GM18868 (cell line): ENCODE measurements at regions not wholly inside any gene's neighbourhood (a gene's known extent, or its start where the extent isn't known, plus 50 kb on each side); places are given as distances from the start of the nearest gene placed in this dataset.
"Not testable (repeated sequence)": the region's sequence is repeated elsewhere in the genome, so short reads cannot be mapped to it uniquely, and the experiment has no call there.

Experiments
- ATAC-seq: cut with Tn5 transposase; IDR thresholded peaks from one replicate; pipeline ENCODE4 v1.9.1; 2021; ENCODE audit warnings: mild to moderate bottlenecking, moderate library complexity; ENCODE audit not compliant: unreplicated experiment

DNA sequence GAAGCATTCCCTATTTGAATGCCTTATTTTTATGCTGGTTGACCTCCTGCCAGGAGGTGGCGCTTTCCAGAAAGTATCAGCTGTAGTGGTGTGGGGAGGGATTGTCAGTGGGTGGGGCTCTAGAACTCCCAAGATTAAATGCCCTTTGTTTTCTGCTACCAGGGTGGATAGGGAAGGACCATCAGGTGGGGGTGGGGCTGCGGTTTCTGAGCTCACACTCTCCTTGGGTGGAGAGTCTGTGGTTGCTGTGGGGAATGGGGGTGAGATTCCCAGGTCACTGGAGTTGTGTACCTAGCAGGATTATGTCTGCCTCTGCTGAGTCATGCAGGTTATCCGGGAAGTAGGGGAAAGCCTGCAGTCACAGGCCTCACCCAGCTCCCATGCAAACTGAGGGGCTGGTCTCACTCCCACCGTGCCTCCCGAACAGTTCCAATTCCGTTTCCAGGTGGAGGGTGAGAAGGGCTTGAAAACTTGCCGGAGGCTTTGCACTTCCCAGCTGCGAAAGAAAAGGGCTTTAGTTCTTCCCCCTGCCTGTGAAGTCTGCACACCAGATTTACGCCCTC is 68.3 kb downstream of the ALG10B start:
- no peak for ATAC-seq

DNA sequence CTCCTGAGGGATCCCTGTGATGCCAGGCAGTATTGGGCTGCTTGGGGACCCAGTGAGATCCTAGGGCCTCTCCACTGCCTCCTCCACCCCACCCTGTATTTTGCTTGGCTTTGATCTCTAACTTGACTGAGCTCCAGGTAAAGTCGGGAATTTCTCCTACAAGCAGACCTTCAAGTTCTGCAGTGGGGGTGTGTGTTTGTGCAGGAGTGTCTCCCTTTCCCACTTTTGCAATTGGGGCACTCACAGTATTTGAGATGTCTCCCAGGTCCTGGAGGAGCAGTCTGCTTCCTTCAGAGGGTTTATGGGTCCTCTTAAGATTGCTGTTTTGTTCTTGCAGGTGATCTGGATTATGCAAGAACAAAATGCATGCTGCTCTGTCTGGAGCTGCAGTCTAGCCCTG is 68.9 kb downstream of the ALG10B start:
- ATAC-seq: no peak

DNA sequence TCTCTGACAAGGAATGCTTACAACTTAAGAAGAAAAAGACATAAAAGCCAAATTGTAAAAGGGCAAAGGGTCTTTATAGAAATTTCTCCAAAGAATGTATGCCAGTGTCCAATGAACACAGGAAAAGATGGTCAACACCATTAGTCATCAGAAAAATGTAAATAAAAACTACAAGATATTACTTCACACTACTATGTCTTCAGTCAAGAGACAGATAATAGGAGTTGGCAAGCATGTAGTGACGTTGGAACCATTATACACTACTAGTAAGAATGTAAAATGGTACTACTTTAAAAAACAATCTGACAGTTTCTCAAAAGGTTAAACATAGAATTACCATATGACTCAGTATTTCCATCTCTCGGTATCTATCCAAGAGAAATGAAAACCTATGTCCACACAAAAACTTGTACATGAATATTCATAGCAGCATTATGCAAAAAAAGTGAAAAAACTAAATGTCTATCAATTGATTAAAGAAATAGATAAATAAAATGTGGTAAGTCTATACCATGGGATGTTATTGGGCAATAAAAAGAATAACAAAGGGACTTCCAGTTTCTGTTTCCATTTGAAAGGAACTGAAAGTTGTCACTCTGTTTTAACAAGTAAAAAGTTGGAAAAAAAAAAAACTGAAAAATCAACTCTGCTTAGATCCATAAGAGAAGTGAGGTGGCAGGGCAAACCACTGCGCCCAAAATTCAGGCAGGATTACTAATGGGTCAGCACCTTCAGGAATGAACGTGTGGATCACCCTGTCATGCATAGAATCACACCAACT is 69.8 kb downstream of the ALG10B start:
- ATAC-seq: peak; percentile 82

DNA sequence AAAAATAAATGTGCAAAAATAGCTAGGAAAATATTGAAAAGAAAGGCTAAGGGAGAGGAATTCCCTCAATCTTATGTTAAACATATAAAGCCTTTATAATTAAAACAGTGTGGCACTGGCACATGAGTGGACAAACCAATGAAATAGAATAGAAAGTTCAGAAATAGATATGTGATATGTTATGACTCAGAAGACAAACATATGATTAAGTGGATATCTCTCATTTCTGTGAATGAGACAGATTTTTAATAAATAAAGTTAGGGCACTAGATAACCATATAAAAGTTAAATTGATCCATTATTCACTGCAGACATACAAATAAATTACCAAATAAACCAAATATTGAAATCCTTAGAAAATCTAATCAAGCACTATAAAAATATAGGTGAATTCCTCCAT is 73.0 kb downstream of the ALG10B start:
- ATAC-seq: no peak

DNA sequence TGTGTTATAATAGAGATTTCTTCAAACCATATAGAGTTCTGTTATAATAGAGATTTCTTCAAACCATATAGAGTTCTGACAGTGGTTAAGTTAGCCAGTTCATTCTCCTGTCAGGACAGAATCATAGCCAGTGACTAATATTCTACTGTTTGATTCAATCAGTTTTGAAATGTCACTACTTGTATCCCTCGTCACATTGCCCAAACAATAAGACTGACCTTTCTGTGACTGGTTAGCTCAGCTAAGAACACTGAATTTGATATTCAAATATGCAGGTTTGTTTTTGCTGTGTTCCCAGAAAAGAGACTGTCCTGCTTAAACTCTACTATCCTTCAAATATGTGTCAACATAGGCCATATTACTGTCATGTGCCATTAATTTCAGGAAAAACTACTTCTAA is 74.4 kb downstream of the ALG10B start:
- no peak for ATAC-seq

DNA sequence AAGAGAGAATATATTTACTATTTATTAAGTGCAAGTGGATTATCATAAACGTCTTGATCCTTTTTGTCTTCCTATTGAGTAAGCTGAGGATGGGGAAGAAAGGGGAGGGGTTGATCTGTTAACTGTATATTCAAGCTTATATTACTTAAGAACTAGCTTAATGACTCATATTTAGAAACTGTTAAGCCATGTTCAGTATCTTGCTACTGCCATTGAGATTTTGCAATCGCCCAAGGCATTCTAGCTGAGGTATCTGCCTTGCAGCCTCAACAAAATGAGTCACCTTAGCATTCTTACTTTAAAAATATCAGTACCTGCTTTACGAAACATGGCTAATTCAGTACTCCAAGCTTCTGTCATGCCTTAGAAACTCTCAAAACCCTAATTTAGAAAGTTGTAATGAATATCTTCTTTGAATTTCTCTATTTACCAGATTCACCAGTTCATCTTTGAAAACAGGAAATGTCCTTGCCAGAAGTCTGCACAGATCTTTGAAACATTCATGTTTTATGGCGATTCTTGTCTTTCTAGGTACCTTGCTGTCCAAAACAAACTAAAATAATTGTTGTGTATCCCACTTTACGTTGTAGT is 76.1 kb downstream of the ALG10B start:
- peak; percentile 69 for ATAC-seq

DNA sequence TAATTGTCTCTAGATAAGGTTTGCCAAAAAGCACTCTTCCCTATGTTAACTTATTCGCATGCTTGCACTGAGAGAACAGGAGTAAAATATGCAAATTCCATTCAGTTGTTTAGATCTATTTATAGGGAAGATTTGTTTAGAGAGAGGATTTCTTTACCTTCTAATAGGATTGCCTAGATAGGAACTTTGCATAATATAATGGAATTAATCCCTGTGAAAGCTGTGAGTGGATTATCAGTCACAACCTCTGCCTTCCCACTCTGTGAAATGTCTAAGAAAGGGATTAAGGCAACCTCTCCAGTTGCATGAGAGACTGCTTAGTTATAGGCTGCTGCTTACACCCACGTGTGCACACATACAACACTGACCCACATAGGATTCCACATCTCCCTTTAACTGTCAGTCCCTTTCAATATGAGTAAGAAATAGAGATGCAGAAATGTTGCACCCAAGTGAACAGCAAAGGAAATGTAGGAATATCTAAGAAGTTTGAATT is 83.2 kb downstream of the ALG10B start:
- no peak for ATAC-seq

DNA sequence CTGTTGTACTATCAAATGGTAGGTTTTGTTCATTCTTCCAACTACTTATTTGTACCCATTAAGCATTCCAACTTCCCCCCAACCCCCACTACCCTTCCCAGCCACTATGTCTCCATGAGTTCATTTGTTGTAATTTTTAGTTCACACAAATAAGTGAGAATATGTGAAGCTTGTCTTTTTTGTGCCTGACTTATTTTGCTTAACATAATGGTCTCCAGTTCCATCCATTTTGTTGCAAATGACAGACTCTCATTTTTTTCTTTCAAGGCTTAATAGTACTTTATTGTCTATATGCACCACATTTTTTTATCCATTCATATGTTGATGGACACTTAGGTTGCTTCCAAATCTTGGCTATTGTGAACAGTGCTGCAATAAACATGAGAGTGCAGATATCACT is 86.2 kb downstream of the ALG10B start:
- no peak for ATAC-seq

DNA sequence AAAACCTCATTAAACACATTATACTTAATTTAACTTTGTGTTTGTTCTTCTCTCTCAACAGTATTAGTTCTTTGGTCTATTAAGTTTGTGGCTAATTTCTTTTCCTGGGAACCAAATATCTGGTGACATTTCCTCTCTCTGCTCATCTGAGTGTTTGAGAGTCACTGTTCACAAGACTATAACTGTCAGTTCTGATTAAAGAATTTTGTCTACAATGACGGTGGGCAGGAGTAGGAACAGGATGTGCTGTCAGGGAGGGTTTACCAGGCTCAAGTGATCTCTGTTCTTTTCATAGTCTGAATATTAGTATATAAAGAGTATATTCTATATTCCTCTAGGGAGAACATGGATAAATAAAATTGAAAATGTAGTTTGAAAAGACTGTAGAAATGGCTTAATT is 92.9 kb downstream of the ALG10B start:
- ATAC-seq: no peak

DNA sequence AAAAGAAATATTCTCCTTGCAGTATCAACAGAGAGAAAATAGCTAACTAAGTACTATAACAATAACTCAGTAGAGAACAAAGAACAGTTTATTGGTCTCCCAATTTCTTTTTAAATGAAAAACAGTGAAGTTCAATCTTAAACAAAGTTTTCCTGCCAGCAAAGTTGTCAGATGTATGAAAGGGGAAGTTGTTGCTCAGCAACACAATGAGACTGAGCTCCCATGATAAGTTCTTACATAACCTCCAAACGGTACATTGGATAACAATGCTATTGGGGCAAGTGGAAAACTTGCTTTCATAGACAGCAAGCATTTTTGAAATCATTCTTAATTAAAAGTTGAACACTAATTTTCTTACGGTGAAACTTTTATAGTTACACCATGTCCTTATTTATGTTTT is 94.9 kb downstream of the ALG10B start:
- ATAC-seq: no peak

DNA sequence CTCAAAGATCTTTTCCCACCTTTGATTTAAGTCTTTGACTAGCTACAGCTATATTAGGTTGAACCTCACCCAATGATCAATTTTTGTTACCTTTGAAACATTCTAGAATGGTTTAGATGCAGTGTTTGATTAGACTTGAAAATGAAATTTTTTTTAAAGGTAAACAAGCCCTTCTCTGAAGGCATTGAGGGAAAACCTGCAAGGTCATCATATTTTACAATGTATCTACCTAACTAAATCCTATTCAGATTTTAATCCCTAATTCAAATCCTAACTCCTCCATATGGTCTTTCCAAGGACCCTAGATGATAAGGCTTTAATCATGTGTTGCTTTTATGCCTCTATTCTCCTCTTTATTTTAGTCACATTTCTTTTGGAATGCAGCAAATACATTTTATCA is 95.4 kb downstream of the ALG10B start:
- no peak for ATAC-seq

DNA sequence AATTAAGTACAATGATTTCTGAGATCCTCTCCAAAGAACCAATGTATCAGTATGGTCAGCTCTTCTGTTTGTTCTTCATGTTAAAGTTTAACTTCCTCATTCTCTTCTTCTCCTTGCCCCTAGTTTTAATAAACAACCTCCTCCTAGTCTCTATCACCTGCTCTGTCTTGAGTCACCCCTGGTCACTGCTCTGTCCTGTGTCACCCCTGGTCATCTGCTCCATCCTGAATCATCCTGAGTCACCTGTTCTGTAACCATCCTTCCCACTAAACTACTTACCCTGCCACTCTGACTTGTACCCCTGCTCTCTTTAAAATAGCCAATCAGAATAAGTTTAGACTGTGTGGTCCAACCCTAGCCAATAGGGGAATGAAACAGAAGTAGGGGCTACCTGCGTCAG is 100.5 kb downstream of the ALG10B start:
- no peak for ATAC-seq

DNA sequence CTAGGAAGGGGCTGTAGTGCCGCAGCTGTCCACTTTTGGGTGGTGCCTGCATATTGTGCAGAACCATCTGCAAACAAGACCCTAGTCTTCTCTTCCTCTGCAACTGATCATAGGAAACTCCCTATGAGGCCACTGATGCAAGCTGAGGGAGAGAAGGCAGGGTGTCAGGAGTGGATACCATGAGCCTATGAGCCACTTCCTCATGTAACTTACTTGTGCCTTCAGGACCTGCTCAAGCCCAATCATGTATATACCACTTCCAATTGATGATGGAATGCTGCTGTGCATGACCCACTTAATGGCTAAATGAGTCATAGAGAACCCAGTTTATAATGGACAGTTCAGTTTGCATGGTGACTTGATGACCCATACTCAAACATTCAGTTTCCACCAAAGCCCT is 107.9 kb downstream of the ALG10B start:
- no peak for ATAC-seq

DNA sequence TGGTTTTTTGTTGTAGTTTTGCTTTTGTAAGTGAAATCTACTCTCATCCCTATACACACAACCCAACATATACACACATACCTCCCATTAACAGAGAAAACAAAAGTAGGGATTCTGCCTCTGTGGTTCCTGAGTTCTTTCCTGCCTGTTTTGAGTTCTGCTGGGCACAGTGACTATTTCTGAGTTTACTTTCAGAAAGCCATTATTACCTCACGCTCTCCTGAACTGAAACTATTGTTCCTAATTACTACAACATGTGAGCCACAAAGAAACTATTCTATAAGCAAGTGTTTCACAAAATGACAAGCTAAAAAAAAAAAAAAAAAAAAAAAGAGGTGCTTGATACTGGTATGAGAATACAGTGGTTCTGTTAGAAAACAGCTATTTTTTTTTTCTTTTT is 110.9 kb downstream of the ALG10B start:
- no peak for ATAC-seq

DNA sequence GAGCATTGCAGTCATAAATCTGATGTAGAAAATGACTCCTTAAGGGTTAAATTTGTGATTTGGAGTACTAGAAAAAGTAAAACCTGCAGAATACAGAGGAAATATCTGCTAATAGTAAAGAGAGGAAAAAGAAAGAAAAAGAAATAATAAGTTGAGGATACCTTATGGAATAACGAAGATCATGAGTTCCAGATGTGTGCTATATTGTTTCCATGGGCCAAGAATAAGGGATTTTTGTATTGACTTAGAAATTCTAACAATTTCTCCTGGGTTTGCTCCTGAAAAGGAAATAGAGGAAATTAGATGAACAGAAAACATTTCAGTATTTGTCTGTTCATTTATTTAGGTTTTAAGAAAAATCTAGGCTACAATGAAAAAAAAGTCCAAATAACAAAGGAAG is 115.3 kb downstream of the ALG10B start:
- no peak for ATAC-seq

DNA sequence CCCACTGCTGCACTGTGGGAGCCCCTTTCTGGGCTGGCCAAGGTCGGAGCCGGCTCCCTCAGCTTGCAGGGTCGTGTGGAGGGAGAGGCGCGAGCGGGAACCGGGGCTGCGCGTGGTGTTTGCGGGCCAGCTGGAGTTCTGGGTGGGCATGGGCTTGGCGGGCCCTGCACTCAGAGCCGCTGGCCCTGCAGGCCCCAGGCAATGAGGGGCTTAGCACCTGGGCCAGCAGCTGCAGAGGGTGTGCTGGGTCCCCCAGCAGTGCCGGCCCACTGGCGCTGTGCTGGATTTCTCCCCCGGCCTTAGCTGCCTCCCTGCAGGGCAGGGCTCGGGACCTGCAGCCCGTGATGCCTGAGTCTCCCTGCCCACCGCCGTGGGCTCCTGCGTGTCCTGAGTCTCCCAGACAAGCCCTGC is 125.3 kb downstream of the ALG10B start:
- ATAC-seq: not testable (repeated sequence)

DNA sequence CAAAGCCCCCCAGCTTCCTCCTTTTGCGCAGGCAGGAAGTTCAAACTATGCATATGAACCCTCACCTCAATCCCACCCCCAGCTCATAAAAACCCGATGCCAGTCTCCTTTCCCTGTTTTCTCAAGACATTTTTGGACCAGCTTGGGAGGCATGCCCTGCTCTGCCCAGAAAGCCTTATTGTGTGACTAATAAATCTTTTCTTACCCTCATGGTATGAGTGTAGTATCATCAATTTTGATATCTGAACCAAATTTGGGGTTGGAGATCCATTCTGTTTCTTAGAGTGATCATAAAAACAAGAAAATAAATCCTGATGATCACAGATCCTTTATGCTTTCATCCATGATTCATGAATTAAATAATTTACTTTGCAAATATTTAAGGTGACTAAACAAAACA is 128.5 kb downstream of the ALG10B start:
- no peak for ATAC-seq

DNA sequence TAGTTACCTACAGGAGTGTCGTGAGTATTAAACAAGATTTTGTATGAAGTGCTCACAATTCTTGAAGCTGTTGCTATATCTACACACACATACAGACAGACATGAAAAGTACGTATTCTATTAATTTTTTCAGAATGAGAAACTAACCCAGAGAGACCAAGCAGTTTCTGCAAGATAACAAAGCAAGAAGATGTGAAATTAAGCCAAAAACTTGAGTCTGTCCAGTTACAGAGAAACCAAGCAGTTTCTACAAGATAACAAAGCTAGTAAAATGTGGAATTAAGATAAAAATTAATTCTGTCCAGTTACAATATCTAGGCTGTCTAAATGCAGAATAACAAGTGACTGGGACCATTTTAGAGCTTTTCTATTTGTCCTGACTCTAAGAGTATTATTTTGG is 132.4 kb downstream of the ALG10B start:
- no peak for ATAC-seq

DNA sequence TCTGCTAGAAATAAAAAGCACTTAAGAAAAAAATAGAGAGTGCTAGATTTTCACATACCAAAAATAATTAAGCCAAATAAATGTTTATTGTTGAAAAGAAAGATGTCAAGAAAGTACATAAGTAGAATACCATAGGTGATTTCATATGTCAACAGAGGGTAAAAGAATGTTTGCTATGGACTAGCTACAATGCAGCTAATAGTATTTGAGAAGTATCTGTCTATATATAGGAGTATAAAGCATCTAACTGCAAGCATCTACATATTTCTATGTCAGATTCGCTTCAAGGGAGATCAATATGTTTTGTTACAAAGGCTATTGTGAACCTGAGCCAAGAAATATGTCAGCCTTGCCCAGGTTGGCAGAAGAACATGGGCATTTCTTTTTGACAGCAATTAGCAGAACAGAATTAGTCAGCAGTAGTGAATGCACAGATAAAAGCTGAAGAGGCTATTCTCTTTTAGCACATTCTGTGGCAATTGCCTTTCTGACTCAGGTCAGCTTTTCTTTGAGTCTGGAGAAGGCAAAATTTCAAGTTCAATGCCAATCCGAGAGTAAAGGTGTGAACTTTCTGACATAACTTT is 140.1 kb downstream of the ALG10B start:
- ATAC-seq: no peak

DNA sequence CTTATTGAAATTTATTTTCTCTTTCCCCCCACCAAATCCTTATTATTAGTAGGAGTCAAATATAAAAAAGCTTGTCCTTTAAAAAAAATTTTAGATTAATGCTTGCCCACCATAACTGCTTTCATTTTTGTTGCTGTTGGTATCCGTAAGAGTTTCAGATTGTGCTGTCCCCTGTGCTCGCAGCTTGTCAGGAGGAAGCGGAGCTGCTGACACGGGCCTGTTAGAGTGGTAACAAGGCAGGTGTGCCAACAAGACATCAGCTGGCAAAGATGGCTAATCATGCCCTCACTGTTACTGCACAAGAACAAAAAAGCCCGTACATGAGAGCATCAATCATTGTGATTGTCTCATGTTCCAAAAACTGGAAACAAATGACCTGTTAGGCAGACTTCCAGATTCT is 148.4 kb downstream of the ALG10B start:
- ATAC-seq: no peak

DNA sequence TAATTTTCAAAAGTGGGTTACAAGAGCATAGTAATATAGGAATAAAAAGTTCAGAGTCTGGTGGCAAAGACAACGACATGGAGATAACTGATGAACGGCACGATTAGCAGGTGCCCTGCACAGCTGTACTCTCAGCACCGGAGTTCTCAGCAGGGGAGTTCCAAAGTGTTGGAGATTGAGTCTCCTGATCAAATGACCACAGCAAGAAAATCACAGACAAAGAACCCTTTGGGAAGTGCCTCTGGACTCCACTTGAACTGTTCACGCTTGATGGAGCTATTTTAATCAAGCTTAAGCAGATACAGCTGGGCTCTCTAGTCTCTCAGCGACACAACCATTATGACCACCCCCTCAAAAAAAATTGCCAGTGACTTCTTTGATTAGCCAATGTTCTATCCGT is 153.1 kb downstream of the ALG10B start:
- no peak for ATAC-seq
